ENCODE measurements at regions not wholly inside any gene's neighbourhood (a gene's known extent, or its start where the extent isn't known, plus 50 kb on each side); places are given as distances from the start of the nearest gene placed in this dataset.

DNA sequence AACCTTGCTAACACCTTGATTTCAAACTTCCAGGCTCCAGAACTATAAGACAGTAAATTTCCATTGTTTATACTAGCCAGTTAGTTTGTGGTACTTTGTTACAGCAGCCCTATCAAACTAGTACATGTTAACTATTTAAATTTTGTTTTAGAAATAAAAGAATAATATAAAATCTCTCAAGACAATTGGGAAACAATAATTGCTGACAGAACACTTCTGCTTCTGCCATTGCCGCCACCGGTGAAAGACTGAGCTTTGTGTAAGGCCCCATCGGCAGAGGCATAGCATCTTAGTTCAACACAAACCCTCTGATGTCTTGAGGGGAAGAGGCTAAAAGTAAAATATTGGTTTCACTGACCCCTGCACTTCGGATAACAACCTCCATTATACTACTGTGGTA, 1607.1 kb upstream of the SEL1L start:
- no peak overlapping the region for H3K4me3 ChIP-seq (ENCODE audit: low read depth, low read length)
- DNase-seq (ENCODE audit: low read depth) = no peak
- TF ChIP-seq, protein P1, sequence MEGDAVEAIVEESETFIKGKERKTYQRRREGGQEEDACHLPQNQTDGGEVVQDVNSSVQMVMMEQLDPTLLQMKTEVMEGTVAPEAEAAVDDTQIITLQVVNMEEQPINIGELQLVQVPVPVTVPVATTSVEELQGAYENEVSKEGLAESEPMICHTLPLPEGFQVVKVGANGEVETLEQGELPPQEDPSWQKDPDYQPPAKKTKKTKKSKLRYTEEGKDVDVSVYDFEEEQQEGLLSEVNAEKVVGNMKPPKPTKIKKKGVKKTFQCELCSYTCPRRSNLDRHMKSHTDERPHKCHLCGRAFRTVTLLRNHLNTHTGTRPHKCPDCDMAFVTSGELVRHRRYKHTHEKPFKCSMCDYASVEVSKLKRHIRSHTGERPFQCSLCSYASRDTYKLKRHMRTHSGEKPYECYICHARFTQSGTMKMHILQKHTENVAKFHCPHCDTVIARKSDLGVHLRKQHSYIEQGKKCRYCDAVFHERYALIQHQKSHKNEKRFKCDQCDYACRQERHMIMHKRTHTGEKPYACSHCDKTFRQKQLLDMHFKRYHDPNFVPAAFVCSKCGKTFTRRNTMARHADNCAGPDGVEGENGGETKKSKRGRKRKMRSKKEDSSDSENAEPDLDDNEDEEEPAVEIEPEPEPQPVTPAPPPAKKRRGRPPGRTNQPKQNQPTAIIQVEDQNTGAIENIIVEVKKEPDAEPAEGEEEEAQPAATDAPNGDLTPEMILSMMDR (IDR thresholded peaks at IDR 0.05; ENCODE audit: control insufficient read depth, extremely low read depth, insufficient read depth) = no peak

DNA sequence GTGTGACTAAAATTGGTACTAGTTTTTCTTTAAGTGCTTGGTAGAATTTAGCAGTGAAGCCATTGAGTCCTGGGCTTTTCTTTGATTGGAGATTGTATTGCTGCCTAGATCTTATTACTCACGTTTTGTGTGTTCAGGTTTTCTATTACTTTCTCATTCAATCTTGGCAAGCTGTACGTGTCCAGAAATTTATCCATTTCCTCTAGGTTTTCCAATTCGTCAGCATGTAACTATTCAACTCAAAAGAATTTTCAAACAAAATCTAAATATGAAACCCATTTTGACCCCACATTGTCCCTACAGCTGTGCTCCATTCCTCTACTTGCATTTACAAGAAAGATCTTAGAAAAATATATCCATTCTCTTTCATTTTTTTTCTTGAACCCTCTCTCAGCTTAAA, 1613.4 kb upstream of the SEL1L start:
- no peak for DNase-seq (ENCODE audit: low read depth)
- no peak overlapping the region for H3K4me3 ChIP-seq (ENCODE audit: low read depth, low read length)
- TF ChIP-seq, protein P1 (IDR thresholded peaks at IDR 0.05; ENCODE audit: control insufficient read depth, extremely low read depth, insufficient read depth) = no peak

DNA sequence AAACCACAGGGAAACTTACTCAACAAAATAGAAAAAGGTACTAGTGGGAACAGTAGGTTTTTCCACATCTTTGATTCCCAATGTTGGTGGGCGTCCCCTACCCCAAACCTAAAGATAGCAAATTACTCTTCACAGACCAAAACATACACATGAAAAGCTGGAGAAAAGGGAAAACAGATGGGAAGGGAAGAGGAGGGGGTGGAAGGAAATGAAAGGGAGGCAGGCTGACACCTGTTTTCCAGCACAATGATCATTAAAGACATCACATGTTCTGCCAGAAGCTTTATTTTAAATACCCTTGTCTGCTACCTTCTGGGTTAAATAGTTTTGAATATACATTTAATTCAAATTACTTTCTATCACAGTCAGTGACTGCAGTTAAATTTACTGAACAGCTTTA, 1617.9 kb upstream of the SEL1L start:
- TF ChIP-seq, protein P1 (IDR thresholded peaks at IDR 0.05; ENCODE audit: control insufficient read depth, extremely low read depth, insufficient read depth) = no peak
- no peak overlapping the region for H3K4me3 ChIP-seq (ENCODE audit: low read depth, low read length)
- no peak for DNase-seq (ENCODE audit: low read depth)

DNA sequence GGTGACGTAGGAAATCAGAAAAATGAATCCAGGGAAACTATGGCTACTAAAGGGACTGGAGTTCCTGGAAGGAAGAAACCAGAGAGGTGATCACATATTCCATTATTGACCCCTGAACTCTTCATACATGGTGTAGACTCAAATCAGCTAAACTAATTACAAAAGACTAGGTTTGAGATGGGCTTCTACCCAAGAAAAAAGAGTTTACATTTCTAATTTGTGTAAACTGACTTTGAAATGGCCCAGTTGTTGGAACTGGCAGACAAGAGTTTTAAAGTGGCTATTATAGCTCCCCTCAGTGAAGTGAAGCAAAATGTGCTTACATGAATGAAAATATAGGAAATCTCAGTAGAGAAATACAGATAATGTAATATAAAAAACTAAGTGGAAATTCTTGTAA, 1619.4 kb upstream of the SEL1L start:
- H3K4me3 ChIP-seq (ENCODE audit: low read depth, low read length) = no peak overlapping the region
- TF ChIP-seq, protein P1 (IDR thresholded peaks at IDR 0.05; ENCODE audit: control insufficient read depth, extremely low read depth, insufficient read depth) = no peak
- DNase-seq (ENCODE audit: low read depth) = no peak

DNA sequence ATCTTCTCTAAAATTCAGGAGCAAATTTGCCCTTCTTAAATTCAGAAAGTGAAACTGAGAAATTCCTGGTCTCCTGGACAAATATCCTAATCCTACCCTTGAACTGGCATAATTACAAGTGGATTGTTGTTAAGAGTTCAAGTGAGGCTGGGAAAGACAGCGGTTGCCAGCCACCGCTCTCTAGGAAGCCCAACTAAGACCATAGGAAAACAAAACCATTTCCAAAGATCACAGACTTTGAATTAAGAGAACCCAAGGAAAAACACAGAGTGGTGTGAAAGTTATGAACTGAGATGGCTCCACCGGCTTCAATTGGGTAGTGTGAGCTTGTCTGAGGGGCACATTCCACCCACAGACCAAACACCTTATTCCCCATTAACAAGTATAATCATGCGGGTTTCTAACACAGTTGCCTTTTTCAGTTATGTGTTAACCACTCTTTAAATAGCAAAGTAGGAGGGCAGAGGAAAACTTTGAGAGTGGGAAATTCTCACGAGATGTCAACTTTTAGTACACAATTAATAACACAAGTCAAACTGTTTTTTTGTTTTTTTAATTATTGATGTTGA, 1628.8 kb upstream of the SEL1L start:
- no peak for DNase-seq (ENCODE audit: low read depth)
- TF ChIP-seq, protein P1 (IDR thresholded peaks at IDR 0.05; ENCODE audit: control insufficient read depth, extremely low read depth, insufficient read depth) = no peak
- H3K4me3 ChIP-seq (ENCODE audit: low read depth, low read length) = no peak overlapping the region

DNA sequence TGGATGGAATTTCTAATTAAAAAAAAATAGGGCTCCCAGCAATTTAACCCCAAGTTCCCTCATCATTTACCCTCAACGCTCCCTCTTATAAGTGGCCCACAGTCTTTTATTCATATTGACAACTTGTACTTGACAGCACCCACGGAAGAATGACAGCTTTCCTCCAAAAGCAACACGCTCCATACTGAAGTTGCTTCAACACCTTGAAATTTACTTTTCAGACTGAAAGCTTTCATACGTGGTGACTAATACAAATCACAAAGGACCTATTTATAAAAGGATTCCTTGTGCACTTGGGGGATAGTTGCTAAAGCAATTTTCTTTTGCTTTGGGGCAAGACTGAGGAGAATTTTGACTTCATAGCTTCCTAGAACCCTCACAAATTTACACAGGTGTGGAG, 1629.4 kb upstream of the SEL1L start:
- no peak for DNase-seq (ENCODE audit: low read depth)
- TF ChIP-seq, protein P1 (IDR thresholded peaks at IDR 0.05; ENCODE audit: control insufficient read depth, extremely low read depth, insufficient read depth) = no peak
- H3K4me3 ChIP-seq (ENCODE audit: low read depth, low read length) = no peak overlapping the region

DNA sequence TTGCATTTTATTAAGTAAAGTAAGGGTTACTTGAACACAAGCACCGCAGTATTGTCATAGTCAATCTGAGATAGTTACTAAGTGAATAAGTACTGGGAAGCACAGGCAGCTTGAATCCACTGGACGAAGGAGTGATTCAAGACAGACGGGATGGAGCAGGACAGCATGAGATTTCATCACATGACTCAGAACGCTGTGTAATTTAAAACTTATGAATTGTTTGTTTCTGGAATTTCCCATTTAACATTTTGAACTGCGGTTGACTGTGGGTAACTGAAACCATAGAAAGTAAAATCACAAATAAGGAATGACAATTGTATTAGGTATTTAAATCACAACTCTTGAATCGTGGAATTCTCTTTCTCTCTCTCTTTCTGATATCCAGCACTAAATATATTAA, 1630.4 kb upstream of the SEL1L start:
- TF ChIP-seq, protein P1 (IDR thresholded peaks at IDR 0.05; ENCODE audit: control insufficient read depth, extremely low read depth, insufficient read depth) = no peak
- H3K4me3 ChIP-seq (ENCODE audit: low read depth, low read length) = no peak overlapping the region
- no peak for DNase-seq (ENCODE audit: low read depth)

All from LNCaP clone FGC (cell line).